H9 (cell line): ENCODE measurements at regions not wholly inside any gene's neighbourhood (a gene's known extent, or its start where the extent isn't known, plus 50 kb on each side); places are given as distances from the start of the nearest gene placed in this dataset.

Experiments
- DNase-seq: peaks from one replicate; pipeline ENCODE4 v3.0.0-alpha.2; 2017
- H2AFZ ChIP-seq: one replicate; pipeline ENCODE4 v1.6.1; 2013; ENCODE audit warnings: mild to moderate bottlenecking, low read length, control low read depth, moderate library complexity
- H2AK5ac ChIP-seq: 2 replicates; pipeline ENCODE4 v1.6.1; 2013; ENCODE audit warnings: low read length, control low read depth, mixed read lengths; ENCODE audit not compliant: insufficient read length
- H2BK120ac ChIP-seq: one replicate; pipeline ENCODE4 v1.6.1; 2013; ENCODE audit warnings: low read depth, mild to moderate bottlenecking, low read length, control low read depth, inconsistent platforms; ENCODE audit not compliant: poor library complexity, severe bottlenecking
- H2BK12ac ChIP-seq: 2 replicates; pipeline ENCODE4 v1.6.1; 2013; ENCODE audit warnings: low read length, control low read depth, mixed read lengths, low read depth; ENCODE audit not compliant: insufficient read length
- H2BK15ac ChIP-seq: 2 replicates; pipeline ENCODE4 v1.6.1; 2013; ENCODE audit warnings: low read depth, low read length, control low read depth
- H2BK20ac ChIP-seq: one replicate; pipeline ENCODE4 v1.6.1; 2013; ENCODE audit warnings: low read depth, mild to moderate bottlenecking, low read length, control low read depth, inconsistent platforms; ENCODE audit not compliant: poor library complexity, severe bottlenecking
- H2BK5ac ChIP-seq: 2 replicates; pipeline ENCODE4 v1.6.1; 2013; ENCODE audit warnings: low read length, control low read depth, mixed read lengths; ENCODE audit not compliant: insufficient read length
- H3K14ac ChIP-seq: 2 replicates; pipeline ENCODE4 v1.6.1; 2013; ENCODE audit warnings: low read length, control low read depth; ENCODE audit not compliant: insufficient read depth
- H3K18ac ChIP-seq: 2 replicates; pipeline ENCODE4 v1.6.1; 2013; ENCODE audit warnings: low read depth, mild to moderate bottlenecking, mixed read lengths, low read length, control low read depth; ENCODE audit not compliant: insufficient read length
- H3K23ac ChIP-seq: 2 replicates; pipeline ENCODE4 v1.6.1; 2013; ENCODE audit warnings: low read length, control low read depth, mixed read lengths, low read depth; ENCODE audit not compliant: insufficient read length
- H3K23me2 ChIP-seq: 2 replicates; pipeline ENCODE4 v1.6.1; 2013; ENCODE audit warnings: low read depth, mild to moderate bottlenecking, mixed read lengths, low read length, control low read depth; ENCODE audit not compliant: insufficient read length, poor library complexity, severe bottlenecking
- H3K27ac ChIP-seq: 2 replicates; pipeline ENCODE4 v1.5.1; 2013; ENCODE audit warnings: low read length, control low read depth, mixed read lengths, low read depth; ENCODE audit not compliant: insufficient read length
- H3K27me3 ChIP-seq: 2 replicates; pipeline ENCODE4 v1.6.1; 2013; ENCODE audit warnings: low read length, control low read depth, inconsistent platforms; ENCODE audit not compliant: insufficient read depth
- H3K4ac ChIP-seq: 2 replicates; pipeline ENCODE4 v1.6.1; 2013; ENCODE audit warnings: low read depth, mild to moderate bottlenecking, control low read depth, inconsistent platforms, low read length, moderate library complexity
- H3K4me1 ChIP-seq: 2 replicates; pipeline ENCODE4 v1.6.1; 2013; ENCODE audit warnings: low read length, control low read depth, inconsistent platforms; ENCODE audit not compliant: insufficient read depth
- H3K4me2 ChIP-seq: 2 replicates; pipeline ENCODE4 v1.6.1; 2013; ENCODE audit warnings: low read length, control low read depth, mixed read lengths; ENCODE audit not compliant: insufficient read length, insufficient read depth
- H3K56ac ChIP-seq: 2 replicates; pipeline ENCODE4 v1.6.1; 2013; ENCODE audit warnings: low read depth, mild to moderate bottlenecking, mixed read lengths, low read length, control low read depth; ENCODE audit not compliant: insufficient read length
- H3K79me1 ChIP-seq: 2 replicates; pipeline ENCODE4 v1.6.1; 2013; ENCODE audit warnings: low read depth, mild to moderate bottlenecking, moderate library complexity, low read length, control low read depth, inconsistent platforms; ENCODE audit not compliant: insufficient read depth, poor library complexity, severe bottlenecking
- H3K79me2 ChIP-seq: 2 replicates; pipeline ENCODE4 v1.6.1; 2013; ENCODE audit warnings: low read length, control low read depth, inconsistent platforms; ENCODE audit not compliant: insufficient read depth
- H3K9ac ChIP-seq: 2 replicates; pipeline ENCODE4 v1.6.1; 2013; ENCODE audit warnings: low read length, control low read depth, mixed read lengths; ENCODE audit not compliant: insufficient read length; ENCODE audit errors: extremely low read depth
- H3K9me3 ChIP-seq: one replicate; pipeline ENCODE4 v1.6.1; 2013; ENCODE audit warnings: low read depth, low read length, inconsistent platforms; ENCODE audit not compliant: control insufficient read depth
- H3T11ph ChIP-seq: one replicate; pipeline ENCODE4 v1.6.1; 2013; ENCODE audit warnings: mild to moderate bottlenecking, low read length, control low read depth, inconsistent platforms
- H4K20me1 ChIP-seq: one replicate; pipeline ENCODE4 v1.6.1; 2013; ENCODE audit not compliant: control insufficient read depth, insufficient read length, insufficient read depth
- H4K5ac ChIP-seq: 2 replicates; pipeline ENCODE4 v1.6.1; 2013; ENCODE audit warnings: low read depth, mild to moderate bottlenecking, mixed read lengths, low read length, control low read depth; ENCODE audit not compliant: insufficient read length
- H4K8ac ChIP-seq: replicated peaks from 2 replicates; pipeline ENCODE4 v1.6.1; 2013; ENCODE audit warnings: low read length, control low read depth, mixed read lengths, low read depth; ENCODE audit not compliant: insufficient read length
- H4K91ac ChIP-seq: 2 replicates; pipeline ENCODE4 v1.6.1; 2013; ENCODE audit warnings: low read depth, mild to moderate bottlenecking, moderate library complexity, mixed read lengths, low read length, control low read depth; ENCODE audit not compliant: insufficient read length
- H3K27ac Mint-ChIP-seq, 3 experiments: 2 replicates in 2 of 3; 3 replicates in 1 of 3; pipeline ENCODE4 v1.8.0; 2020 to 2021; ENCODE audit warnings: mixed read lengths in 3 of 3, mild to moderate bottlenecking in 1 of 3, moderate library complexity in 1 of 3
- H3K27me3 Mint-ChIP-seq: 2 replicates; pipeline ENCODE4 v1.8.0; 2021; ENCODE audit warnings: low read depth, mild to moderate bottlenecking, moderate library complexity, mixed read lengths
- H3K36me3 Mint-ChIP-seq, 3 experiments: 2 replicates in 2 of 3; 3 replicates in 1 of 3; pipeline ENCODE4 v1.8.0; 2020 to 2021; ENCODE audit warnings: low read depth in 3 of 3, mixed read lengths in 3 of 3; ENCODE audit not compliant: insufficient read depth in 1 of 3
- H3K4me1 Mint-ChIP-seq, 2 experiments: 2 replicates each; pipeline ENCODE4 v1.8.0; 2020; ENCODE audit warnings: mixed read lengths in 2 of 2
- H3K4me3 Mint-ChIP-seq, 2 experiments: 2 replicates in 1 of 2; 3 replicates in 1 of 2; pipeline ENCODE4 v1.8.0; 2020 to 2021; ENCODE audit warnings: mild to moderate bottlenecking in 2 of 2, mixed read lengths in 2 of 2, moderate library complexity in 1 of 2
- H3K9me3 Mint-ChIP-seq, 2 experiments: 2 replicates in 1 of 2; 3 replicates in 1 of 2; pipeline ENCODE4 v1.8.0; 2020; ENCODE audit warnings: mild to moderate bottlenecking in 2 of 2, mixed read lengths in 2 of 2, moderate library complexity in 1 of 2
- CTCF ChIP-seq: fragments of 200-600 bp; sonication (generic); conservative IDR thresholded peaks from 3 replicates; pipeline ENCODE4 v1.8.0; 2021; ENCODE audit warnings: antibody characterized with exemption, mild to moderate bottlenecking
- WGBS: extraction: QIAGEN DNeasy Blood & Tissue Kit; methylation state at CpG from one replicate; pipeline ENCODE4 v1.1.7; 2013; ENCODE audit warnings: missing lambda C conversion rate, low lambda C conversion rate, mixed read lengths; ENCODE audit not compliant: insufficient read length; ENCODE audit errors: extremely low coverage; 5-methylcytosine and 5-hydroxymethylcytosine counted together

GRCh38 chr1:199701726-199702125, 325.8 kb upstream of the NR5A2 start:
- Histone ChIP-seq H3K14ac (no peak overlapping the region), H3K23me2 (no peaks in the 10 kb centered on the region), H3K4ac (no peak overlapping the region), H3K4me2 (no peak overlapping the region), H2AFZ (no peak overlapping the region), H2BK20ac (no peak overlapping the region), H4K20me1 (no peaks in the 10 kb centered on the region), H3T11ph (no peak overlapping the region), H3K18ac (no peak overlapping the region), H4K91ac (no peak overlapping the region), H3K27me3 (no peaks in the 10 kb centered on the region), H2AK5ac (no peak overlapping the region), H2BK5ac (no peak overlapping the region), H2BK15ac (no peak overlapping the region), H4K8ac (no peak overlapping the region), H3K4me1 (no peaks in the 10 kb centered on the region), H3K27ac (no peak overlapping the region), H3K9me3 (no peaks in the 10 kb centered on the region), H3K79me1 (no peaks in the 10 kb centered on the region), H3K9ac (no peak overlapping the region), H4K5ac (no peak overlapping the region), H2BK12ac (no peak overlapping the region), H2BK120ac (no peak overlapping the region), H3K79me2 (no peaks in the 10 kb centered on the region), H3K56ac (no peak overlapping the region), H3K23ac (no peak overlapping the region)
- no peaks in the 10 kb centered on the region for H3K27me3 Mint-ChIP-seq
- DNase-seq, result no peak
- WGBS, result no CpG with 5 or more reads among the region's 2 CpGs
- no peak overlapping the region for H3K27ac Mint-ChIP-seq
- no peaks in the 10 kb centered on the region for H3K4me1 Mint-ChIP-seq
- H3K9me3 Mint-ChIP-seq, result no peaks in the 10 kb centered on the region
- H3K36me3 Mint-ChIP-seq, result no peaks in the 10 kb centered on the region
- TF ChIP-seq CTCF, result no peak
- H3K4me3 Mint-ChIP-seq, result no peak overlapping the region
